ENCODE measurements at regions not wholly inside any gene's neighbourhood (a gene's known extent, or its start where the extent isn't known, plus 50 kb on each side); places are given as distances from the start of the nearest gene placed in this dataset.

DNA sequence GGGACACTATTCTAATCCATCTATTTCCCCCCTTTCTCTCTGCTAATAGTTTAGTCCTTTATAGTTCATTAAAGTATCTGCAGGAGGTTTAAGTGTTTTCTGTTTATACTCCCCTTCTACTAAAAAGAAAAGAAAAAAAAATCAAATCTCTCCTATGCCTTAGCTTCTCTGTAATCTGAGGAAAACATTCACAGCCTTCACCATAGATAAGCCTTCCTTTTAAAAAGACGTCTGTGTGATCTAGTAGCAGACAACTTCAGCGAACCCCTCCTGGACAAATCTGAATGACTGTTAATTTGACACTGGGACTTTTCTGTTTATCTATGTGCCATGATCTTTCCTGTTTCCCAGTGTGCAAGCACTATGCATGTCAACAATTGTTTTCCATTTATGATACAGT lies 70.4 kb upstream of the CDH19 start:
- no peaks in the 10 kb centered on the region for H3K27me3 Mint-ChIP-seq (ENCODE audit: low read depth in 3 of 3)
- no peaks in the 10 kb centered on the region for H3K36me3 Mint-ChIP-seq

DNA sequence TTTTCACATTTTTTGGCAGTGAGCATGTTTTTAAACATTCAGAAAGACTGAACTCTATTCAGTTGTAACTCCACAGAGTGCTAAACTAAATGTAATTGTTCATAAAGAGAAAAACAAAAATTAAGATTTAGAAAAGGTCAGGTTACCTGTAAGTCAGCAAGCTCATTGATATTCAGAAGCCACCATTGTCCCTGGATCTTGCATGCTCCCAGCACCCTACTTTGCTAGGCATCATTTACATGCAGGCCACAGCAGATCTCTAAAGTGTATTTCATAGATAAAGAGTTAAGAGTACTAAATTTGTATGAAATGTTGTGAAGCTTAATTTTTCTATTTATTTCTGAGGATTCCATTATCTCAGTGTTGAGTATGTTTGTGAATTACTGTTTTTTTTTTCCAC lies 64.8 kb upstream of the CDH19 start:
- H3K9ac ChIP-seq (ENCODE audit: insufficient read depth, low read length, poor library complexity, severe bottlenecking) = no peak overlapping the region
- H3K27ac Mint-ChIP-seq = no peak overlapping the region
- DNase-seq = no peak
- H3K4me3 Mint-ChIP-seq = no peak overlapping the region
- intact Hi-C loops (cut with micrococcal nuclease) = no loop called here
- no peaks in the 10 kb centered on the region for H4K20me1 ChIP-seq (ENCODE audit: insufficient read depth, low read length)
- H3K4me1 Mint-ChIP-seq = no peaks in the 10 kb centered on the region
- H3K27ac ChIP-seq (ENCODE audit: low read depth in 1 of 2, low read length in 2 of 2) = no peak overlapping the region
- TF ChIP-seq, protein P1, sequence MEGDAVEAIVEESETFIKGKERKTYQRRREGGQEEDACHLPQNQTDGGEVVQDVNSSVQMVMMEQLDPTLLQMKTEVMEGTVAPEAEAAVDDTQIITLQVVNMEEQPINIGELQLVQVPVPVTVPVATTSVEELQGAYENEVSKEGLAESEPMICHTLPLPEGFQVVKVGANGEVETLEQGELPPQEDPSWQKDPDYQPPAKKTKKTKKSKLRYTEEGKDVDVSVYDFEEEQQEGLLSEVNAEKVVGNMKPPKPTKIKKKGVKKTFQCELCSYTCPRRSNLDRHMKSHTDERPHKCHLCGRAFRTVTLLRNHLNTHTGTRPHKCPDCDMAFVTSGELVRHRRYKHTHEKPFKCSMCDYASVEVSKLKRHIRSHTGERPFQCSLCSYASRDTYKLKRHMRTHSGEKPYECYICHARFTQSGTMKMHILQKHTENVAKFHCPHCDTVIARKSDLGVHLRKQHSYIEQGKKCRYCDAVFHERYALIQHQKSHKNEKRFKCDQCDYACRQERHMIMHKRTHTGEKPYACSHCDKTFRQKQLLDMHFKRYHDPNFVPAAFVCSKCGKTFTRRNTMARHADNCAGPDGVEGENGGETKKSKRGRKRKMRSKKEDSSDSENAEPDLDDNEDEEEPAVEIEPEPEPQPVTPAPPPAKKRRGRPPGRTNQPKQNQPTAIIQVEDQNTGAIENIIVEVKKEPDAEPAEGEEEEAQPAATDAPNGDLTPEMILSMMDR (IDR thresholded peaks at IDR 0.05) = no peak
- no peaks in the 10 kb centered on the region for H3K4me1 ChIP-seq (ENCODE audit: control insufficient read depth in 1 of 2, insufficient read depth in 2 of 2, low read length in 2 of 2)
- H3K36me3 ChIP-seq (replicated peaks in 1 of 2; ENCODE audit: control insufficient read depth in 1 of 2, insufficient read depth in 2 of 2, low read length in 2 of 2) = no peaks in the 10 kb centered on the region
- H3K4me3 ChIP-seq (replicated peaks in 1 of 3; ENCODE audit: low read depth in 2 of 3, low read length in 3 of 3) = no peak overlapping the region
- no peaks in the 10 kb centered on the region for H3K79me2 ChIP-seq (ENCODE audit: insufficient read depth, low read length)
- H3K36me3 Mint-ChIP-seq = no peaks in the 10 kb centered on the region
- no peak overlapping the region for H3K4me2 ChIP-seq (replicated peaks; ENCODE audit: extremely low read depth, low read length, poor library complexity, severe bottlenecking)
- no peak overlapping the region for H2AFZ ChIP-seq (ENCODE audit: insufficient read depth, low read depth, low read length, poor library complexity, severe bottlenecking)
- peaks cover 0 to 1% (median 0%) of the 10 kb centered on the region in 3 donors for H3K27me3 Mint-ChIP-seq (ENCODE audit: low read depth in 3 of 3)
- H3K9me3 Mint-ChIP-seq = peaks cover 0 to 2% (median 0%) of the 10 kb centered on the region in 7 donors
- no peaks in the 10 kb centered on the region for H3K27me3 ChIP-seq (ENCODE audit: control insufficient read depth in 2 of 2, insufficient read depth in 2 of 2, low read length in 2 of 2)
- H3K9me3 ChIP-seq (replicated peaks in 1 of 2; ENCODE audit: control insufficient read depth in 1 of 2, insufficient read depth in 1 of 2, low read length in 2 of 2) = no peaks in the 10 kb centered on the region

More for the DNA sequence above, 70.4 kb upstream of the CDH19 start:
- H3K4me2 ChIP-seq (replicated peaks; ENCODE audit: extremely low read depth, low read length, poor library complexity, severe bottlenecking) = no peak overlapping the region
- DNase-seq = no peak
- H3K9me3 Mint-ChIP-seq = peaks cover 0 to 10% (median 6%) of the 10 kb centered on the region in 7 donors
- no peak overlapping the region for H3K27ac ChIP-seq (ENCODE audit: low read depth in 1 of 2, low read length in 2 of 2)
- H3K9ac ChIP-seq (ENCODE audit: insufficient read depth, low read length, poor library complexity, severe bottlenecking) = no peak overlapping the region
- no peak overlapping the region for H3K27ac Mint-ChIP-seq
- no peak overlapping the region for H2AFZ ChIP-seq (ENCODE audit: insufficient read depth, low read depth, low read length, poor library complexity, severe bottlenecking)
- no peaks in the 10 kb centered on the region for H3K4me1 ChIP-seq (ENCODE audit: control insufficient read depth in 1 of 2, insufficient read depth in 2 of 2, low read length in 2 of 2)
- H3K4me1 Mint-ChIP-seq = no peaks in the 10 kb centered on the region
- no peak overlapping the region for H3K4me3 ChIP-seq (replicated peaks in 1 of 3; ENCODE audit: low read depth in 2 of 3, low read length in 3 of 3)
- 67% methylated on average over 1 of the region's 2 CpGs for WGBS (ENCODE audit: insufficient coverage)
- H3K36me3 ChIP-seq (replicated peaks in 1 of 2; ENCODE audit: control insufficient read depth in 1 of 2, insufficient read depth in 2 of 2, low read length in 2 of 2) = no peaks in the 10 kb centered on the region
- H3K9me3 ChIP-seq (replicated peaks in 1 of 2; ENCODE audit: control insufficient read depth in 1 of 2, insufficient read depth in 1 of 2, low read length in 2 of 2) = peaks cover 6% of the 10 kb centered on the region in 2 donors
- H3K79me2 ChIP-seq (ENCODE audit: insufficient read depth, low read length) = no peaks in the 10 kb centered on the region
- H3K27me3 ChIP-seq (ENCODE audit: control insufficient read depth in 2 of 2, insufficient read depth in 2 of 2, low read length in 2 of 2) = no peaks in the 10 kb centered on the region
- no peak overlapping the region for H3K4me3 Mint-ChIP-seq
- TF ChIP-seq, protein P1 (IDR thresholded peaks at IDR 0.05) = no peak
- H4K20me1 ChIP-seq (ENCODE audit: insufficient read depth, low read length) = no peaks in the 10 kb centered on the region
- intact Hi-C loops (cut with micrococcal nuclease) = loop anchor here in 1 of 2 donors (10.0 kb wide), 1 partner anchor 49 kb away; no protein-coding TSS in a partner anchor
